GM12878 (cell line): ENCODE measurements at regions not wholly inside any gene's neighbourhood (a gene's known extent, or its start where the extent isn't known, plus 50 kb on each side); places are given as distances from the start of the nearest gene placed in this dataset.

Source experiments
- ATAC-seq: fragments of 200-7000 bp; cut with Tn5 transposase; 3 replicates; pipeline ENCODE4 v1.9.1; 2020; ENCODE audit warnings: mild to moderate bottlenecking, moderate library complexity
- BruUV-seq: library from RNA; stranded (reverse); fragments of 400-500 nt; replicated peaks from 2 replicates; lab custom pipeline; 2021; lab: Mats Ljungman, UMichigan
- CTCF ChIA-PET: fragments of 300-600 bp; sonication (Branson Sonifier 250); formaldehyde crosslinking; extraction: SDS; loops from one replicate; lab custom pipeline; 2021; ENCODE audit warnings: inconsistent platforms; lab: Yijun Ruan, JAX
- POLR2A ChIA-PET: fragments of 350-600 bp; formaldehyde crosslinking; extraction: SDS; loops from one replicate; lab custom pipeline; 2021; ENCODE audit warnings: inconsistent platforms; lab: Charles Lee
- RAD21 ChIA-PET: fragments of 300-600 bp; sonication (Branson Sonifier 250); formaldehyde crosslinking; loops from one replicate; lab custom pipeline; 2023; ENCODE audit warnings: antibody characterized with exemption; ENCODE audit not compliant: unreplicated experiment; lab: Charles Lee
- SMC1A ChIA-PET: fragments of 300-600 bp; sonication (Branson Sonifier 250); formaldehyde crosslinking; loops from one replicate; lab custom pipeline; 2023; ENCODE audit not compliant: unreplicated experiment, uncharacterized antibody; lab: Charles Lee
- DNase-seq: peaks from one replicate; pipeline ENCODE4 v3.0.0-alpha.2; 2011; ENCODE audit warnings: low read depth, low spot score
- FAIRE-seq: peaks from 3 replicates; lab custom pipeline; 2011; peaks lifted over from hg19 to GRCh38; lab: Jason Lieb, UNC
- H2AFZ ChIP-seq: 2 replicates; pipeline ENCODE4 v1.6.0; 2011; ENCODE audit warnings: low read depth, low read length, control low read depth; ENCODE audit not compliant: control insufficient read depth
- H3K27ac ChIP-seq: 2 replicates; pipeline ENCODE4 v1.5.1; 2011; ENCODE audit warnings: control low read depth; ENCODE audit not compliant: control insufficient read depth, insufficient read depth
- H3K27me3 ChIP-seq, 2 experiments: replicated peaks in 1 of 2; 2 replicates each; pipeline versions ENCODE4 v1.6.0 to v1.6.1; 2011; ENCODE audit warnings: low read length in 1 of 2; ENCODE audit not compliant: control insufficient read depth in 2 of 2, insufficient read depth in 2 of 2
- H3K36me3 ChIP-seq, 2 experiments: 2 replicates each; pipeline ENCODE4 v1.5.1; 2011; ENCODE audit warnings: low read length in 1 of 2; ENCODE audit not compliant: control insufficient read depth in 2 of 2, insufficient read depth in 2 of 2
- H3K4me1 ChIP-seq: 2 replicates; pipeline ENCODE4 v1.6.1; 2011; ENCODE audit warnings: mild to moderate bottlenecking, low read length, moderate library complexity, mixed read lengths; ENCODE audit not compliant: control insufficient read depth, insufficient read depth
- H3K4me2 ChIP-seq: 2 replicates; pipeline ENCODE4 v1.6.0; 2011; ENCODE audit warnings: control low read depth; ENCODE audit not compliant: control insufficient read depth, insufficient read depth
- H3K4me3 ChIP-seq: fragments of 200-600 bp; sonication (generic); 2 replicates; pipeline ENCODE4 v1.5.1; 2016
- H3K79me2 ChIP-seq: 2 replicates; pipeline ENCODE4 v1.6.0; 2011; ENCODE audit warnings: low read length; ENCODE audit not compliant: control insufficient read depth, insufficient read depth
- H3K9ac ChIP-seq: 2 replicates; pipeline ENCODE4 v1.8.0; 2011; ENCODE audit warnings: low read length, control low read depth, mixed read lengths; ENCODE audit not compliant: control insufficient read depth, insufficient read depth
- H3K9me3 ChIP-seq: replicated peaks from 3 replicates; pipeline ENCODE4 v1.5.1; 2011; ENCODE audit warnings: mild to moderate bottlenecking, low read length; ENCODE audit not compliant: control insufficient read depth, insufficient read depth
- H4K20me1 ChIP-seq: 2 replicates; pipeline ENCODE4 v1.6.0; 2011; ENCODE audit not compliant: control insufficient read depth, insufficient read depth
- FOXM1 ChIP-seq: IDR thresholded peaks from 2 replicates; pipeline ENCODE4 v1.6.1; 2012; ENCODE audit warnings: low read depth, mild to moderate bottlenecking, inconsistent platforms, low read length, moderate library complexity
- HCFC1 ChIP-seq: fragments of 150-350 bp; IDR thresholded peaks from 2 replicates; pipeline ENCODE4 v1.6.1; 2014; ENCODE audit warnings: low read length
- IKZF2 ChIP-seq, 2 experiments: fragments of 450-650 bp; IDR thresholded peaks; 2 replicates each; pipeline ENCODE4 v1.6.1; 2017; ENCODE audit warnings: mild to moderate bottlenecking in 2 of 2, moderate library complexity in 2 of 2
- MXI1 ChIP-seq: fragments of 150-350 bp; IDR thresholded peaks from 2 replicates; pipeline ENCODE4 v1.6.1; 2011; ENCODE audit warnings: low read depth, mild to moderate bottlenecking, inconsistent platforms, low read length, improper control_type of control experiment
- PAX5 ChIP-seq: IDR thresholded peaks from 2 replicates; pipeline ENCODE4 v1.6.1; 2011; ENCODE audit warnings: low read depth, low read length, borderline replicate concordance
- POLR2AphosphoS5 ChIP-seq: IDR thresholded peaks from 2 replicates; pipeline ENCODE4 v1.6.1; 2011; ENCODE audit warnings: mild to moderate bottlenecking, low read length, inconsistent platforms
- SP1 ChIP-seq: IDR thresholded peaks from one replicate; pipeline ENCODE4 v1.6.1; 2011; ENCODE audit warnings: low read depth, low read length
- ZNF384 ChIP-seq: IDR thresholded peaks from 2 replicates; pipeline ENCODE4 v1.6.1; 2012; ENCODE audit warnings: low read depth, mild to moderate bottlenecking, low read length, improper control_type of control experiment, borderline replicate concordance
- WGBS: methylation state at CpG from one replicate; pipeline ENCODE4 v1.1.6; 2016; ENCODE audit warnings: low lambda C conversion rate; ENCODE audit not compliant: insufficient replicate concordance, insufficient coverage; ENCODE audit errors: missing lambda C conversion rate; 5-methylcytosine and 5-hydroxymethylcytosine counted together
- in situ Hi-C: fragments of 300-500 bp; cut with MboI; formaldehyde crosslinking; loops from 9 replicates; pipeline ENCODE4 v1.14.3; 2018; ENCODE audit warnings: mixed read lengths
- intact Hi-C: fragments of 100-400 bp; cut with micrococcal nuclease; formaldehyde crosslinking; loops from one replicate; pipeline ENCODE4 v1.14.2; 2022; ENCODE audit not compliant: unreplicated experiment
- TF ChIP-seq, protein P1 (sequence below): IDR thresholded peaks from 2 replicates; pipeline ENCODE4 v1.6.1; 2011; ENCODE audit warnings: low read depth, mild to moderate bottlenecking, low read length, moderate library complexity, borderline replicate concordance; ENCODE audit errors: extremely low read depth
- TF ChIP-seq, protein P2 (sequence below): fragments of 450-650 bp; formaldehyde crosslinking; IDR thresholded peaks from 2 replicates; pipeline ENCODE4 v1.5.0; 2022; ENCODE audit warnings: mild to moderate bottlenecking, missing genetic modification characterization
- TF ChIP-seq, protein P3 (sequence below): fragments of 450-650 bp; IDR thresholded peaks from 2 replicates; pipeline ENCODE4 v1.6.1; 2017; ENCODE audit warnings: mild to moderate bottlenecking, low read depth, inconsistent platforms; ENCODE audit not compliant: poor library complexity, severe bottlenecking
- TF ChIP-seq, protein P4 (sequence below): fragments of 450-650 bp; IDR thresholded peaks from 2 replicates; pipeline ENCODE4 v1.6.1; 2018; ENCODE audit warnings: mild to moderate bottlenecking, low read depth, moderate library complexity; ENCODE audit not compliant: partially characterized antibody

DNA sequence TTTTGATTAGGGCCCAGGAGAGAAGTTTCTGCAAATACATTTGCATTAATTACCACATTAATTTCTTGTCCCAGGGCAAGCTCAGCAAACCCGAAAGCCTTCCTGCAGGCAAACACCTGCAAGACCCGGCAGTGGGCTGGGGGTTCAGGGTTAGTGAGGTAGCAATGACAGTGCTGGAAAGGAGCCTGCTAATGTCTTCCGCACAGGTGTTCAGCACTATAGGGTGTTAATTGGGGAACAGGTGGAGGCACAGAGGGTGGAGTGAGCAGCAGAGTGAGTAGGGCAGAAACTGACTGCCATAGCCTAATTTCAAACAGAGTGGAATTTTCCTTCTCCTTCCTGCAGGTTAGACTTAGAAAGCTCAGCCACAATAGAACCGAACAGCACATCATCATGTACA lies 50.9 kb upstream of the UBASH3B start:
- no peak overlapping the region for H3K4me3 ChIP-seq
- H2AFZ ChIP-seq = no peak overlapping the region
- in situ Hi-C loops = no loop called here
- H3K4me2 ChIP-seq = no peak overlapping the region
- no peaks in the 10 kb centered on the region for H3K9me3 ChIP-seq
- POLR2A ChIA-PET = no interaction called here
- RAD21 ChIA-PET = no interaction called here
- no peak for ATAC-seq
- BruUV-seq = no TSS peak
- no peaks in the 10 kb centered on the region; a peak in 1 of 4 replicates for H3K27me3 ChIP-seq
- no peak overlapping the region for H3K9ac ChIP-seq
- intact Hi-C loops = no loop called here
- no peaks in the 10 kb centered on the region for H3K36me3 ChIP-seq
- no peak overlapping the region for H3K27ac ChIP-seq
- no peak for FAIRE-seq
- SMC1A ChIA-PET = interaction anchor here (0.7 kb wide), 1 partner anchor 1658 kb away, joined by 3 read pairs; no protein-coding TSS in a partner anchor
- WGBS = 46% methylated on average over 4 of the region's 4 CpGs
- H4K20me1 ChIP-seq = no peaks in the 10 kb centered on the region
- H3K4me1 ChIP-seq = no peaks in the 10 kb centered on the region
- CTCF ChIA-PET = no interaction called here
- H3K79me2 ChIP-seq = no peaks in the 10 kb centered on the region
- no peak for DNase-seq
- TF ChIP-seq, protein P1, sequence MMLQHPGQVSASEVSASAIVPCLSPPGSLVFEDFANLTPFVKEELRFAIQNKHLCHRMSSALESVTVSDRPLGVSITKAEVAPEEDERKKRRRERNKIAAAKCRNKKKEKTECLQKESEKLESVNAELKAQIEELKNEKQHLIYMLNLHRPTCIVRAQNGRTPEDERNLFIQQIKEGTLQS = no peak
- TF ChIP-seq PAX5 = no peak
- no peak for TF ChIP-seq FOXM1
- TF ChIP-seq, protein P2, sequence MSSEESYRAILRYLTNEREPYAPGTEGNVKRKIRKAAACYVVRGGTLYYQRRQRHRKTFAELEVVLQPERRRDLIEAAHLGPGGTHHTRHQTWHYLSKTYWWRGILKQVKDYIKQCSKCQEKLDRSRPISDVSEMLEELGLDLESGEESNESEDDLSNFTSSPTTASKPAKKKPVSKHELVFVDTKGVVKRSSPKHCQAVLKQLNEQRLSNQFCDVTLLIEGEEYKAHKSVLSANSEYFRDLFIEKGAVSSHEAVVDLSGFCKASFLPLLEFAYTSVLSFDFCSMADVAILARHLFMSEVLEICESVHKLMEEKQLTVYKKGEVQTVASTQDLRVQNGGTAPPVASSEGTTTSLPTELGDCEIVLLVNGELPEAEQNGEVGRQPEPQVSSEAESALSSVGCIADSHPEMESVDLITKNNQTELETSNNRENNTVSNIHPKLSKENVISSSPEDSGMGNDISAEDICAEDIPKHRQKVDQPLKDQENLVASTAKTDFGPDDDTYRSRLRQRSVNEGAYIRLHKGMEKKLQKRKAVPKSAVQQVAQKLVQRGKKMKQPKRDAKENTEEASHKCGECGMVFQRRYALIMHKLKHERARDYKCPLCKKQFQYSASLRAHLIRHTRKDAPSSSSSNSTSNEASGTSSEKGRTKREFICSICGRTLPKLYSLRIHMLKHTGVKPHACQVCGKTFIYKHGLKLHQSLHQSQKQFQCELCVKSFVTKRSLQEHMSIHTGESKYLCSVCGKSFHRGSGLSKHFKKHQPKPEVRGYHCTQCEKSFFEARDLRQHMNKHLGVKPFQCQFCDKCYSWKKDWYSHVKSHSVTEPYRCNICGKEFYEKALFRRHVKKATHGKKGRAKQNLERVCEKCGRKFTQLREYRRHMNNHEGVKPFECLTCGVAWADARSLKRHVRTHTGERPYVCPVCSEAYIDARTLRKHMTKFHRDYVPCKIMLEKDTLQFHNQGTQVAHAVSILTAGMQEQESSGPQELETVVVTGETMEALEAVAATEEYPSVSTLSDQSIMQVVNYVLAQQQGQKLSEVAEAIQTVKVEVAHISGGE = no peak
- TF ChIP-seq, protein P3, sequence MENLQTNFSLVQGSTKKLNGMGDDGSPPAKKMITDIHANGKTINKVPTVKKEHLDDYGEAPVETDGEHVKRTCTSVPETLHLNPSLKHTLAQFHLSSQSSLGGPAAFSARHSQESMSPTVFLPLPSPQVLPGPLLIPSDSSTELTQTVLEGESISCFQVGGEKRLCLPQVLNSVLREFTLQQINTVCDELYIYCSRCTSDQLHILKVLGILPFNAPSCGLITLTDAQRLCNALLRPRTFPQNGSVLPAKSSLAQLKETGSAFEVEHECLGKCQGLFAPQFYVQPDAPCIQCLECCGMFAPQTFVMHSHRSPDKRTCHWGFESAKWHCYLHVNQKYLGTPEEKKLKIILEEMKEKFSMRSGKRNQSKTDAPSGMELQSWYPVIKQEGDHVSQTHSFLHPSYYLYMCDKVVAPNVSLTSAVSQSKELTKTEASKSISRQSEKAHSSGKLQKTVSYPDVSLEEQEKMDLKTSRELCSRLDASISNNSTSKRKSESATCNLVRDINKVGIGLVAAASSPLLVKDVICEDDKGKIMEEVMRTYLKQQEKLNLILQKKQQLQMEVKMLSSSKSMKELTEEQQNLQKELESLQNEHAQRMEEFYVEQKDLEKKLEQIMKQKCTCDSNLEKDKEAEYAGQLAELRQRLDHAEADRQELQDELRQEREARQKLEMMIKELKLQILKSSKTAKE = no peak
- TF ChIP-seq POLR2AphosphoS5 = no peak
- TF ChIP-seq MXI1 = no peak
- no peak for TF ChIP-seq SP1
- TF ChIP-seq ZNF384 = no peak
- TF ChIP-seq IKZF2 (IDR thresholded peaks at IDR 0.05) = no peak
- TF ChIP-seq HCFC1 = no peak
- TF ChIP-seq, protein P4, sequence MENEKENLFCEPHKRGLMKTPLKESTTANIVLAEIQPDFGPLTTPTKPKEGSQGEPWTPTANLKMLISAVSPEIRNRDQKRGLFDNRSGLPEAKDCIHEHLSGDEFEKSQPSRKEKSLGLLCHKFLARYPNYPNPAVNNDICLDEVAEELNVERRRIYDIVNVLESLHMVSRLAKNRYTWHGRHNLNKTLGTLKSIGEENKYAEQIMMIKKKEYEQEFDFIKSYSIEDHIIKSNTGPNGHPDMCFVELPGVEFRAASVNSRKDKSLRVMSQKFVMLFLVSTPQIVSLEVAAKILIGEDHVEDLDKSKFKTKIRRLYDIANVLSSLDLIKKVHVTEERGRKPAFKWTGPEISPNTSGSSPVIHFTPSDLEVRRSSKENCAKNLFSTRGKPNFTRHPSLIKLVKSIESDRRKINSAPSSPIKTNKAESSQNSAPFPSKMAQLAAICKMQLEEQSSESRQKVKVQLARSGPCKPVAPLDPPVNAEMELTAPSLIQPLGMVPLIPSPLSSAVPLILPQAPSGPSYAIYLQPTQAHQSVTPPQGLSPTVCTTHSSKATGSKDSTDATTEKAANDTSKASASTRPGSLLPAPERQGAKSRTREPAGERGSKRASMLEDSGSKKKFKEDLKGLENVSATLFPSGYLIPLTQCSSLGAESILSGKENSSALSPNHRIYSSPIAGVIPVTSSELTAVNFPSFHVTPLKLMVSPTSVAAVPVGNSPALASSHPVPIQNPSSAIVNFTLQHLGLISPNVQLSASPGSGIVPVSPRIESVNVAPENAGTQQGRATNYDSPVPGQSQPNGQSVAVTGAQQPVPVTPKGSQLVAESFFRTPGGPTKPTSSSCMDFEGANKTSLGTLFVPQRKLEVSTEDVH = no peak
